ENCODE measurements at regions not wholly inside any gene's neighbourhood (a gene's known extent, or its start where the extent isn't known, plus 50 kb on each side); places are given as distances from the start of the nearest gene placed in this dataset.

- DNase-seq: no peak
These were observed 313.8 kb upstream of the TEX13C start for GRCh38 chrX:125005863-125006262.

DNA sequence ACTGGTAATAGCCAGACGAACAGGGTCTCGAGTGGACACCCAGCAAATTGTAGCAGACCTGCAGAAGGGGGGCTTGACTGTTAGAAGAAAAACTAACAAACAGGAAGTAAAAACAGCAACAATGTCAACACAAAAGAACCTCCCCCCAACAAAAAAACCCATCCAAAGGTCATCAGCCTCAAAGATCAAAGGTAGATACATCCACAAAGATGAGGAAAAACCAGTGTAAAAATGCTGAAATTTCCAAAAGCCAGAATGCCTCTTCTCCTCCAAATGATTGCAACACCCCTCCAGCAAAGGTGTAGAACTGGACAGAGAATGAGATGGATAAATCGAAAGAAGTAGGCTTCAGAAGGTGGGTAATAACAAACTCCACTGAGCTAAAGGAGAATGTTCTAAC is 313.0 kb upstream of the TEX13C start:
- DNase-seq: no peak

DNA sequence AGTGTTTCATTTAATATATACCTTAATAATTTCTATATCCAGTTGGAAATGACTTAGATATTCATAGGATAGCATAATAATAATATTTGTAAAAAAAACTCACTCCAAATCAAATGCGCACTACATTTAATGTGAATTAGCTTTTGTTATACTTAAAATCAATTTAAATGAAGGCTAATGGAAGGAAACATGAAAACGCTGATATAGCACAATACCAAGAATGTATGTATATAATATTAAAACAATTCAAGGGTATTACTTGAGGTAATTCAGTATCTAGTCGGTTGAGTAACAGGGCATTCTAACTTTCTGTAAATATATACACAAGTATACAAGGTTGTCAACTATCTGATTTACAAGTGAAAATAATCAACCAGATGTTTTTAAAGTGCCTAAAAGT is 307.1 kb upstream of the TEX13C start:
- DNase-seq: no peak

GRCh38 chrX:125029131-125029530 is 290.5 kb upstream of the TEX13C start:
- no peak for DNase-seq

Data from NCI-H446 (cell line).